Gastrocnemius medialis (tissue), 4 donors: ENCODE measurements at regions not wholly inside any gene's neighbourhood (a gene's known extent, or its start where the extent isn't known, plus 50 kb on each side); places are given as distances from the start of the nearest gene placed in this dataset.

ENCODE experiments used
- ATAC-seq, 2 donors: fragments of 150-250 bp; one replicate each; pipeline ENCODE4 v1.9.1; 2016
- DNase-seq, 2 donors: peaks; one replicate each; pipeline ENCODE4 v3.0.0-alpha.2; 2019
- H3K27ac ChIP-seq, 4 donors: fragments of 200-600 bp; sonication (generic); 1 replicate in 1 of 4; 2 replicates in 3 of 4; pipeline ENCODE4 v1.5.1; 2016 to 2018; ENCODE audit warnings: mild to moderate bottlenecking in 2 of 4, moderate library complexity in 1 of 4
- H3K27me3 ChIP-seq, 3 donors: fragments of 200-600 bp; sonication (generic) in 2 of 3; 1 replicate in 1 of 3; 2 replicates in 2 of 3; pipeline versions ENCODE4 v1.5.1 to v1.6.0; 2016 to 2019; ENCODE audit warnings: mild to moderate bottlenecking in 1 of 3, moderate library complexity in 1 of 3
- H3K36me3 ChIP-seq, 2 donors: fragments of 200-600 bp; sonication (generic) in 1 of 2; one replicate each; pipeline ENCODE4 v1.5.1; 2017 to 2018
- H3K4me1 ChIP-seq, 2 donors: fragments of 200-600 bp; sonication (generic) in 1 of 2; one replicate each; pipeline ENCODE4 v1.5.1; 2016 to 2017; ENCODE audit warnings: mild to moderate bottlenecking in 2 of 2
- H3K4me3 ChIP-seq, 4 donors: fragments of 200-600 bp; sonication (generic) in 3 of 4; 1 replicate in 1 of 4; 2 replicates in 3 of 4; pipeline ENCODE4 v1.5.1; 2016 to 2019; ENCODE audit warnings: mild to moderate bottlenecking in 2 of 4
- H3K9me3 ChIP-seq, 3 donors: fragments of 200-600 bp; sonication (generic) in 2 of 3; 1 replicate in 1 of 3; 2 replicates in 2 of 3; pipeline ENCODE4 v1.5.1; 2016 to 2019
- CTCF ChIP-seq, 5 experiments: fragments of 450-650 bp in 3 of 5; fragments of 200-600 bp in 2 of 5; sonication (generic) in 2 of 5; IDR thresholded peaks in 4 of 5; conservative IDR thresholded peaks in 1 of 5; 1 replicate in 4 of 5; 2 replicates in 1 of 5; pipeline ENCODE4 v1.5.1; 2016 to 2019; ENCODE audit warnings: antibody characterized with exemption in 5 of 5, mild to moderate bottlenecking in 3 of 5, moderate library complexity in 3 of 5
- POLR2A ChIP-seq, 2 donors: fragments of 450-650 bp; IDR thresholded peaks; one replicate each; pipeline ENCODE4 v1.6.1; 2017; ENCODE audit warnings: antibody characterized with exemption in 2 of 2, mild to moderate bottlenecking in 2 of 2, moderate library complexity in 2 of 2
- in situ Hi-C, 4 donors: fragments of 200-750 bp; cut with MboI; loops; one replicate each; pipeline versions ENCODE4 v1.15.0 to v1.8.0; 2017; ENCODE audit warnings: low sequenced_read_pairs in 4 of 4
- intact Hi-C: fragments of 100-400 bp; cut with DNase I; formaldehyde crosslinking; loops from one replicate; pipeline ENCODE4 v1.15.1; 2023; ENCODE audit warnings: low total_unique reads

- no peaks in the 10 kb centered on the region for H3K36me3 ChIP-seq
- no peaks in the 10 kb centered on the region for H3K4me1 ChIP-seq
- ATAC-seq: no peak
- DNase-seq: no peak
- no peaks in the 10 kb centered on the region for H3K9me3 ChIP-seq
- intact Hi-C loops (no loop called here), in situ Hi-C loops (no loop called here)
- H3K4me3 ChIP-seq: no peak overlapping the region
- no peak overlapping the region for H3K27ac ChIP-seq
- H3K27me3 ChIP-seq: no peaks in the 10 kb centered on the region
- TF ChIP-seq POLR2A (IDR thresholded peaks at IDR 0.05) (no peak), CTCF (IDR thresholded peaks at IDR 0.05 in 4 of 5, conservative IDR thresholded peaks at IDR 0.05 in 1 of 5) (no peak)
Observed at GRCh38 chr16:11420895-11421294, 75.6 kb downstream of the RMI2 start.

GRCh38 chr16:11422381-11423314 is 77.4 kb downstream of the RMI2 start:
- in situ Hi-C loops (no loop called here), intact Hi-C loops (no loop called here)
- H3K27ac ChIP-seq: no peak overlapping the region
- no peaks in the 10 kb centered on the region for H3K4me1 ChIP-seq
- H3K9me3 ChIP-seq: no peaks in the 10 kb centered on the region
- no peaks in the 10 kb centered on the region for H3K36me3 ChIP-seq
- no peak for TF ChIP-seq POLR2A (IDR thresholded peaks at IDR 0.05)
- TF ChIP-seq CTCF (IDR thresholded peaks at IDR 0.05 in 4 of 5, conservative IDR thresholded peaks at IDR 0.05 in 1 of 5): no peak
- no peak for ATAC-seq
- H3K4me3 ChIP-seq: no peak overlapping the region
- no peak for DNase-seq
- no peaks in the 10 kb centered on the region for H3K27me3 ChIP-seq

GRCh38 chr16:11423315-11424117 is 78.3 kb downstream of the RMI2 start:
- in situ Hi-C loops: no loop called here
- no peak for ATAC-seq
- intact Hi-C loops: no loop called here

GRCh38 chr16:11424118-11424460 is 78.8 kb downstream of the RMI2 start:
- H3K9me3 ChIP-seq: no peaks in the 10 kb centered on the region
- no peak overlapping the region for H3K4me3 ChIP-seq
- no peaks in the 10 kb centered on the region for H3K4me1 ChIP-seq
- intact Hi-C loops: no loop called here
- no peak overlapping the region for H3K27ac ChIP-seq
- no peak for DNase-seq
- H3K36me3 ChIP-seq: no peaks in the 10 kb centered on the region
- H3K27me3 ChIP-seq: no peaks in the 10 kb centered on the region
- in situ Hi-C loops: no loop called here
- ATAC-seq: no peak
- TF ChIP-seq POLR2A (IDR thresholded peaks at IDR 0.05) (no peak), CTCF (IDR thresholded peaks at IDR 0.05 in 4 of 5, conservative IDR thresholded peaks at IDR 0.05 in 1 of 5) (no peak)

More at GRCh38 chr16:11423315-11424117, 78.3 kb downstream of the RMI2 start:
- Histone ChIP-seq H3K27me3 (no peaks in the 10 kb centered on the region), H3K27ac (no peak overlapping the region), H3K4me3 (no peak overlapping the region), H3K9me3 (no peaks in the 10 kb centered on the region), H3K4me1 (no peaks in the 10 kb centered on the region), H3K36me3 (no peaks in the 10 kb centered on the region)
- TF ChIP-seq CTCF (IDR thresholded peaks at IDR 0.05 in 4 of 5, conservative IDR thresholded peaks at IDR 0.05 in 1 of 5) (no peak), POLR2A (IDR thresholded peaks at IDR 0.05) (no peak)
- DNase-seq: no peak
